HCT116 (cell line): ENCODE measurements at regions not wholly inside any gene's neighbourhood (a gene's known extent, or its start where the extent isn't known, plus 50 kb on each side); places are given as distances from the start of the nearest gene placed in this dataset.

Source experiments
- ATAC-seq: fragments of 200-7000 bp; cut with Tn5 transposase; 2 replicates; pipeline ENCODE4 v1.9.1; 2020; ENCODE audit warnings: mild to moderate bottlenecking, moderate library complexity
- BruUV-seq: library from RNA; stranded (reverse); fragments of 400-500 nt; replicated peaks from 2 replicates; lab custom pipeline; 2021; lab: Mats Ljungman, UMichigan
- CTCF ChIA-PET: fragments of 300-600 bp; sonication (Branson Sonifier 250); formaldehyde crosslinking; loops from one replicate; lab custom pipeline; 2021; ENCODE audit warnings: antibody characterized with exemption; lab: Charles Lee
- POLR2A ChIA-PET: fragments of 300-600, 350-600 bp; sonication (Branson Sonifier 250); formaldehyde crosslinking; loops from one replicate; lab custom pipeline; 2021; ENCODE audit warnings: antibody characterized with exemption; lab: Charles Lee
- RAD21 ChIA-PET, 2 experiments: fragments of 300-600 bp; sonication (Branson Sonifier 250); formaldehyde crosslinking; loops; one replicate each; lab custom pipeline; 2023; ENCODE audit warnings: low total read pairs in 2 of 2; ENCODE audit not compliant: uncharacterized antibody in 2 of 2, unreplicated experiment in 2 of 2, low non-redundant PET in 1 of 2; lab: Charles Lee
- DNase-seq: peaks from one replicate; pipeline ENCODE4 v3.0.0-alpha.2; 2010; ENCODE audit warnings: low read depth, low spot score
- H2AFZ ChIP-seq: fragments of 200-600 bp; shearing (Covaris generic), sonication (generic); 2 replicates; pipeline ENCODE4 v1.6.1; 2017; ENCODE audit warnings: low read depth, mixed run types, mixed read lengths, antibody characterized with exemption, low read length; ENCODE audit not compliant: poor library complexity, severe bottlenecking
- H3K27ac ChIP-seq: 2 replicates; pipeline ENCODE4 v1.5.1; 2012; ENCODE audit warnings: low read depth, low read length
- H3K27me3 ChIP-seq: fragments of 200-600 bp; sonication (generic); 2 replicates; pipeline ENCODE4 v1.6.1; 2016; ENCODE audit warnings: mixed run types, low read length, mixed read lengths; ENCODE audit not compliant: insufficient read depth
- H3K36me3 ChIP-seq, 2 experiments: fragments of 200-500 bp in 1 of 2; fragments of 200-600 bp in 1 of 2; sonication (Bioruptor generic) in 1 of 2; sonication (generic) in 1 of 2; 2 replicates each; pipeline versions ENCODE4 v1.5.1 to v1.6.1; 2014 to 2016; ENCODE audit warnings: low read length in 2 of 2, inconsistent platforms in 1 of 2, mixed read lengths in 1 of 2, mixed run types in 1 of 2; ENCODE audit not compliant: insufficient read depth in 2 of 2, control insufficient read depth in 1 of 2
- H3K4me1 ChIP-seq, 2 experiments: fragments of 200-600 bp in 1 of 2; sonication (generic) in 1 of 2; 2 replicates each; pipeline versions ENCODE4 v1.5.1 to v1.6.1; 2012 to 2017; ENCODE audit warnings: low read length in 2 of 2, inconsistent platforms in 1 of 2, mild to moderate bottlenecking in 1 of 2, mixed read lengths in 1 of 2, mixed run types in 1 of 2, moderate library complexity in 1 of 2; ENCODE audit not compliant: insufficient read depth in 2 of 2, control insufficient read depth in 1 of 2
- H3K4me2 ChIP-seq: fragments of 200-600 bp; sonication (generic); 2 replicates; pipeline ENCODE4 v1.6.1; 2017; ENCODE audit warnings: mixed run types, low read length, mixed read lengths
- H3K4me3 ChIP-seq, 2 experiments: fragments of 200-600 bp in 1 of 2; sonication (generic) in 1 of 2; replicated peaks in 1 of 2; 2 replicates each; pipeline ENCODE4 v1.5.1; 2011 to 2016; ENCODE audit warnings: low read length in 2 of 2, control low read depth in 1 of 2, low read depth in 1 of 2, mild to moderate bottlenecking in 1 of 2, mixed read lengths in 1 of 2, mixed run types in 1 of 2
- H3K79me2 ChIP-seq: fragments of 200-600 bp; sonication (generic); 2 replicates; pipeline ENCODE4 v1.6.1; 2017; ENCODE audit warnings: mild to moderate bottlenecking, mixed run types, low read length, moderate library complexity, mixed read lengths; ENCODE audit not compliant: insufficient read depth
- H3K9ac ChIP-seq: fragments of 200-600 bp; sonication (generic); 2 replicates; pipeline ENCODE4 v1.6.1; 2016; ENCODE audit warnings: low read length, mixed read lengths
- H3K9me2 ChIP-seq: fragments of 200-600 bp; sonication (generic), shearing (Covaris generic); 2 replicates; pipeline ENCODE4 v1.6.1; 2017; ENCODE audit warnings: mixed run types, mild to moderate bottlenecking, moderate library complexity; ENCODE audit not compliant: insufficient read depth
- H3K9me3 ChIP-seq, 2 experiments: fragments of 200-500 bp in 1 of 2; fragments of 200-600 bp in 1 of 2; sonication (Bioruptor generic) in 1 of 2; sonication (generic) in 1 of 2; 2 replicates each; pipeline ENCODE4 v1.6.1; 2014 to 2017; ENCODE audit warnings: low read length in 2 of 2, mixed read lengths in 2 of 2, inconsistent platforms in 1 of 2, low read depth in 1 of 2, mild to moderate bottlenecking in 1 of 2, mixed run types in 1 of 2, moderate library complexity in 1 of 2; ENCODE audit not compliant: control insufficient read depth in 1 of 2, insufficient read depth in 1 of 2
- H4K20me1 ChIP-seq: fragments of 200-600 bp; sonication (generic), shearing (Covaris generic); 2 replicates; pipeline ENCODE4 v1.6.1; 2017; ENCODE audit warnings: mixed run types, mild to moderate bottlenecking, moderate library complexity; ENCODE audit not compliant: insufficient read depth
- CBX3 ChIP-seq: IDR thresholded peaks from 2 replicates; pipeline ENCODE4 v1.6.1; 2012; ENCODE audit warnings: low read depth
- EGR1 ChIP-seq: IDR thresholded peaks from 2 replicates; pipeline ENCODE4 v1.6.1; 2012; ENCODE audit warnings: low read depth
- EZH2 ChIP-seq: fragments of 200-600 bp; sonication (generic); IDR thresholded peaks from 2 replicates; pipeline ENCODE4 v1.6.1; 2017; ENCODE audit warnings: antibody characterized with exemption, mixed run types
- FOSL1 ChIP-seq: IDR thresholded peaks from 2 replicates; pipeline ENCODE4 v1.6.1; 2012; ENCODE audit warnings: low read depth
- POLR2A ChIP-seq: IDR thresholded peaks from 2 replicates; pipeline ENCODE4 v1.7.0; 2011; ENCODE audit warnings: borderline replicate concordance; ENCODE audit not compliant: insufficient read depth, insufficient read length; ENCODE audit errors: extremely low read depth
- POLR2AphosphoS5 ChIP-seq: IDR thresholded peaks from 2 replicates; pipeline ENCODE4 v1.6.1; 2011; ENCODE audit warnings: mild to moderate bottlenecking, low read depth, low read length, moderate library complexity
- RAD21 ChIP-seq: IDR thresholded peaks from 2 replicates; pipeline ENCODE4 v1.6.1; 2012; ENCODE audit warnings: low read depth, mild to moderate bottlenecking
- SIN3A ChIP-seq: IDR thresholded peaks from 2 replicates; pipeline ENCODE4 v1.6.1; 2012; ENCODE audit warnings: low read depth
- SP1 ChIP-seq: IDR thresholded peaks from 2 replicates; pipeline ENCODE4 v1.6.1; 2012; ENCODE audit warnings: low read depth
- TCF7L2 ChIP-seq: IDR thresholded peaks from 2 replicates; pipeline ENCODE4 v1.7.0; 2011; ENCODE audit warnings: borderline replicate concordance, inconsistent platforms; ENCODE audit not compliant: insufficient read depth, insufficient read length; ENCODE audit errors: extremely low read depth
- YY1 ChIP-seq: IDR thresholded peaks from 2 replicates; pipeline ENCODE4 v1.6.1; 2011; ENCODE audit warnings: low read length, low read depth, moderate library complexity, mild to moderate bottlenecking; ENCODE audit not compliant: insufficient replicate concordance; ENCODE audit errors: extremely low read depth
- ZFX ChIP-seq: fragments of 450-650 bp; IDR thresholded peaks from 2 replicates; pipeline ENCODE4 v1.6.1; 2017
- ZNF274 ChIP-seq: fragments of 200-500 bp; sonication (Bioruptor generic); IDR thresholded peaks from 2 replicates; pipeline ENCODE4 v1.6.1; 2014; ENCODE audit warnings: mild to moderate bottlenecking, low read depth, low read length, inconsistent platforms
- intact Hi-C: fragments of 100-400 bp; cut with micrococcal nuclease; formaldehyde crosslinking; loops from 2 replicates; pipeline ENCODE4 v1.10.0; 2022
- TF ChIP-seq, protein P1 (sequence below): IDR thresholded peaks from 2 replicates; pipeline ENCODE4 v1.6.1; 2012
- TF ChIP-seq, protein P2 (sequence below): IDR thresholded peaks from 2 replicates; pipeline ENCODE4 v1.6.1; 2012
- TF ChIP-seq, protein P3 (sequence below), 3 experiments: fragments of 200-600 bp in 1 of 3; sonication (generic) in 1 of 3; IDR thresholded peaks in 2 of 3; conservative IDR thresholded peaks in 1 of 3; 2 replicates each; pipeline ENCODE4 v1.5.1; 2012 to 2017; ENCODE audit warnings: low read depth in 2 of 3, low read length in 2 of 3, antibody characterized with exemption in 1 of 3, borderline replicate concordance in 1 of 3, control low read depth in 1 of 3, mild to moderate bottlenecking in 1 of 3, mixed read lengths in 1 of 3, mixed run types in 1 of 3, moderate library complexity in 1 of 3; ENCODE audit not compliant: insufficient read depth in 1 of 3

DNA sequence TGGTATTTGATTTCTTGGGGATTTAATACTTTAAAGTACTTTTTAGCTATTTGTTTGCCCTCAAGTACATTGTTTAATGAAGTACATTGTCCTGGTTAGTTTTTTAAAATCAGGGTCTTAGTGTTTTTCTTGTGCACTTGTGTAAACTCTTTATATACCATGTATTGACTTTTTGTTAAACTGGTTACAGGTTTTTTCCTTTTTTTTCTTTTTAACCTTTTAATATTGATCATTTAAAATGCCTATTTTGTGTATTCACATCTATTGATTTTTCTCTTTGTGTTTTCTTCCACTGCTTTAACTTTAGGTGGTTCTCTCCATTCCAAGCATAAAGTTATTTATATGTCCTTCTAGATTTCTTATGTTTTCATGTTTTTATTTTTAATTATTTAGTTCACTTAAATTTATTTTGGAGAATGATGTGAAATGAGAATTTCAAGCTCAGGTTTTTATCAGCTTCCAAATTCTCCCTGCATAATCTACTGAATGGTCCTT is 84.5 kb upstream of the MYCN start:
- RAD21 ChIA-PET = interaction anchor here in 1 of 2 experiments (0.7 kb wide), 1 partner anchor 279 kb away, joined by 4 read pairs; no protein-coding TSS in a partner anchor
- no peak overlapping the region for H3K4me2 ChIP-seq
- H3K4me3 ChIP-seq = no peak overlapping the region
- TF ChIP-seq TCF7L2 (no peak), SP1 (no peak), ZNF274 (no peak), EGR1 (no peak), ZFX (no peak), POLR2AphosphoS5 (no peak)
- TF ChIP-seq, protein P1, sequence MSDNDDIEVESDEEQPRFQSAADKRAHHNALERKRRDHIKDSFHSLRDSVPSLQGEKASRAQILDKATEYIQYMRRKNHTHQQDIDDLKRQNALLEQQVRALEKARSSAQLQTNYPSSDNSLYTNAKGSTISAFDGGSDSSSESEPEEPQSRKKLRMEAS = no peak
- no peak overlapping the region for H2AFZ ChIP-seq
- H3K79me2 ChIP-seq = no peaks in the 10 kb centered on the region
- POLR2A ChIA-PET = no interaction called here
- H3K9ac ChIP-seq = no peak overlapping the region
- no peaks in the 10 kb centered on the region for H3K36me3 ChIP-seq
- intact Hi-C loops = no loop called here
- no peak overlapping the region for H3K27ac ChIP-seq
- H3K4me1 ChIP-seq = no peaks in the 10 kb centered on the region
- no TSS peak for BruUV-seq
- H3K9me2 ChIP-seq = no peaks in the 10 kb centered on the region
- H4K20me1 ChIP-seq = no peaks in the 10 kb centered on the region
- H3K27me3 ChIP-seq = peaks cover 8% of the 10 kb centered on the region
- CTCF ChIA-PET = no interaction called here
- DNase-seq (no peak), ATAC-seq (no peak)
- no peaks in the 10 kb centered on the region for H3K9me3 ChIP-seq

DNA sequence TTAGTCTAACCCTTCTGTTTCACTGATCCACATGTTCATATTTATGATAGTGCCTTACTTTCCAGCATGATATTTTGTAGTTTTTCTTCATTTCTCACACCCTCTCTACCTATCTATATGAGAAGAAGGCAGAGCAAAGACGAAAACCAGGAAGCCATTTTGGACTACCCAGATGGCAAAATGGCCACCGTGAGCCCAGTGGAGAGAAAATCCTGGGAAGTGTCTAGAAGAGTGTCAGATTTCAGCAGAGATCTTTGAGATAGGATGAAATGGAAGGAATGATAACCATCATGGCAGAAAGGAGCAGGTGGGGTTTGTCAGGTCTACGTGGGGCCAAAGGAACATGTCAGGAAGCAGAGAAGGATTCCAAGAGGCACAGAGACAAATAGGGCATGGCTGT is 84.0 kb upstream of the MYCN start:
- intact Hi-C loops = no loop called here
- no peak overlapping the region for H3K9ac ChIP-seq
- BruUV-seq = no TSS peak
- H3K27me3 ChIP-seq = peaks cover 8% of the 10 kb centered on the region
- CTCF ChIA-PET = no interaction called here
- no peaks in the 10 kb centered on the region for H3K79me2 ChIP-seq
- ATAC-seq = no peak
- no peak overlapping the region for H3K4me3 ChIP-seq
- no peak for DNase-seq
- no peaks in the 10 kb centered on the region for H3K9me3 ChIP-seq
- H4K20me1 ChIP-seq = no peaks in the 10 kb centered on the region
- POLR2A ChIA-PET = no interaction called here
- RAD21 ChIA-PET = no interaction called here
- H3K4me1 ChIP-seq = no peaks in the 10 kb centered on the region
- no peak overlapping the region for H3K27ac ChIP-seq
- H3K4me2 ChIP-seq = no peak overlapping the region
- no peaks in the 10 kb centered on the region for H3K9me2 ChIP-seq
- TF ChIP-seq SIN3A (no peak), RAD21 (no peak), YY1 (no peak), EZH2 (no peak), CBX3 (no peak), FOSL1 (no peak), EGR1 (no peak), SP1 (no peak), POLR2A (no peak)
- TF ChIP-seq, protein P2, sequence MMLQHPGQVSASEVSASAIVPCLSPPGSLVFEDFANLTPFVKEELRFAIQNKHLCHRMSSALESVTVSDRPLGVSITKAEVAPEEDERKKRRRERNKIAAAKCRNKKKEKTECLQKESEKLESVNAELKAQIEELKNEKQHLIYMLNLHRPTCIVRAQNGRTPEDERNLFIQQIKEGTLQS = no peak
- TF ChIP-seq, protein P1 = no peak
- TF ChIP-seq, protein P3, sequence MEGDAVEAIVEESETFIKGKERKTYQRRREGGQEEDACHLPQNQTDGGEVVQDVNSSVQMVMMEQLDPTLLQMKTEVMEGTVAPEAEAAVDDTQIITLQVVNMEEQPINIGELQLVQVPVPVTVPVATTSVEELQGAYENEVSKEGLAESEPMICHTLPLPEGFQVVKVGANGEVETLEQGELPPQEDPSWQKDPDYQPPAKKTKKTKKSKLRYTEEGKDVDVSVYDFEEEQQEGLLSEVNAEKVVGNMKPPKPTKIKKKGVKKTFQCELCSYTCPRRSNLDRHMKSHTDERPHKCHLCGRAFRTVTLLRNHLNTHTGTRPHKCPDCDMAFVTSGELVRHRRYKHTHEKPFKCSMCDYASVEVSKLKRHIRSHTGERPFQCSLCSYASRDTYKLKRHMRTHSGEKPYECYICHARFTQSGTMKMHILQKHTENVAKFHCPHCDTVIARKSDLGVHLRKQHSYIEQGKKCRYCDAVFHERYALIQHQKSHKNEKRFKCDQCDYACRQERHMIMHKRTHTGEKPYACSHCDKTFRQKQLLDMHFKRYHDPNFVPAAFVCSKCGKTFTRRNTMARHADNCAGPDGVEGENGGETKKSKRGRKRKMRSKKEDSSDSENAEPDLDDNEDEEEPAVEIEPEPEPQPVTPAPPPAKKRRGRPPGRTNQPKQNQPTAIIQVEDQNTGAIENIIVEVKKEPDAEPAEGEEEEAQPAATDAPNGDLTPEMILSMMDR (IDR thresholded peaks at IDR 0.05 in 2 of 3, conservative IDR thresholded peaks at IDR 0.05 in 1 of 3; ENCODE audit: borderline replicate concordance in 1 of 3, insufficient read depth in 1 of 3, low read depth in 2 of 3, low read length in 2 of 3) = no peak
- no peaks in the 10 kb centered on the region for H3K36me3 ChIP-seq
- no peak overlapping the region for H2AFZ ChIP-seq
